K562 (cell line): ENCODE measurements at regions not wholly inside any gene's neighbourhood (a gene's known extent, or its start where the extent isn't known, plus 50 kb on each side); places are given as distances from the start of the nearest gene placed in this dataset.
"Not testable (repeated sequence)": the region's sequence is repeated elsewhere in the genome, so short reads cannot be mapped to it uniquely, and the experiment has no call there.

Experiments
- ATAC-seq: fragments of 200-7000 bp; cut with Tn5 transposase; 3 replicates; pipeline ENCODE4 v1.9.1; 2020; ENCODE audit warnings: moderate library complexity
- BruUV-seq: library from RNA; stranded (reverse); fragments of 400-500 nt; replicated peaks from 2 replicates; lab custom pipeline; 2021; lab: Mats Ljungman, UMichigan
- CTCF ChIA-PET: fragments of 300-600 bp; formaldehyde crosslinking; extraction: SDS; loops from one replicate; lab custom pipeline; 2021; ENCODE audit warnings: low intra/inter-chr PET ratio; lab: Yijun Ruan, JAX
- POLR2A ChIA-PET: fragments of 300-600, 350-650 bp; sonication (Branson Sonifier 250); formaldehyde crosslinking; extraction: SDS; loops from one replicate; lab custom pipeline; 2021; ENCODE audit warnings: antibody characterized with exemption, inconsistent platforms; lab: Yijun Ruan, JAX
- DNase-seq, 4 experiments: peaks; one replicate each; pipeline versions ENCODE4 v3.0.0 to v3.0.0-alpha.2; 2011 to 2018; ENCODE audit warnings: low spot score in 3 of 4, mixed read lengths in 3 of 4; ENCODE audit errors: extremely low read depth in 1 of 4
- FAIRE-seq: peaks from 2 replicates; lab custom pipeline; 2011; peaks lifted over from hg19 to GRCh38; lab: Jason Lieb, UNC
- H2AFZ ChIP-seq: 2 replicates; pipeline ENCODE4 v1.6.0; 2011; ENCODE audit warnings: low read depth, low read length, control low read depth, inconsistent platforms
- H3K27ac ChIP-seq: fragments of 200-600 bp; 3 replicates; pipeline ENCODE4 v1.8.0; 2011; ENCODE audit warnings: low read depth, mild to moderate bottlenecking, control low read depth, inconsistent platforms, low read length, moderate library complexity, mixed read lengths; ENCODE audit errors: extremely low read depth
- H3K27me3 ChIP-seq, 2 experiments: fragments of 300-600 bp in 1 of 2; 2 replicates in 1 of 2; 3 replicates in 1 of 2; pipeline versions ENCODE4 v1.6.0 to v1.8.0; 2011; ENCODE audit warnings: inconsistent platforms in 2 of 2, low read length in 2 of 2, mild to moderate bottlenecking in 1 of 2, mixed read lengths in 1 of 2, moderate library complexity in 1 of 2; ENCODE audit not compliant: control insufficient read depth in 2 of 2, insufficient read depth in 2 of 2
- H3K36me3 ChIP-seq: fragments of 300-600 bp; 3 replicates; pipeline ENCODE4 v1.8.0; 2011; ENCODE audit warnings: mild to moderate bottlenecking, low read length, inconsistent platforms; ENCODE audit not compliant: control insufficient read depth, insufficient read depth
- H3K4me1 ChIP-seq, 2 experiments: fragments of 200-600 bp in 1 of 2; replicated peaks in 1 of 2; 2 replicates in 1 of 2; 3 replicates in 1 of 2; pipeline versions ENCODE4 v1.5.1 to v1.8.0; 2011; ENCODE audit warnings: inconsistent platforms in 2 of 2, low read length in 2 of 2, mild to moderate bottlenecking in 1 of 2, mixed read lengths in 1 of 2, moderate library complexity in 1 of 2; ENCODE audit not compliant: control insufficient read depth in 2 of 2, insufficient read depth in 2 of 2
- H3K4me2 ChIP-seq: 2 replicates; pipeline ENCODE4 v1.6.1; 2011; ENCODE audit warnings: low read length, control low read depth, inconsistent platforms, mixed read lengths; ENCODE audit not compliant: insufficient read depth
- H3K4me3 ChIP-seq: fragments of 200-600 bp; sonication (generic), shearing (Covaris generic); 2 replicates; pipeline ENCODE4 v1.5.1; 2016; ENCODE audit warnings: control low read depth, inconsistent platforms
- H3K79me2 ChIP-seq: fragments of 200-600 bp; 3 replicates; pipeline ENCODE4 v1.8.0; 2011; ENCODE audit warnings: low read length, inconsistent platforms; ENCODE audit not compliant: control insufficient read depth, insufficient read depth
- H3K9ac ChIP-seq, 2 experiments: 2 replicates each; pipeline versions ENCODE4 v1.6.0 to v1.6.1; 2011; ENCODE audit warnings: low read depth in 2 of 2, low read length in 2 of 2, control low read depth in 1 of 2, inconsistent platforms in 1 of 2, mild to moderate bottlenecking in 1 of 2, mixed read lengths in 1 of 2; ENCODE audit not compliant: insufficient read depth in 1 of 2
- H3K9me1 ChIP-seq: one replicate; pipeline ENCODE4 v1.6.0; 2011; ENCODE audit warnings: inconsistent platforms, mild to moderate bottlenecking, low read length, moderate library complexity; ENCODE audit not compliant: control insufficient read depth, insufficient read depth
- H3K9me3 ChIP-seq: replicated peaks from 2 replicates; pipeline ENCODE4 v1.5.1; 2011; ENCODE audit warnings: low read depth, low read length, inconsistent platforms; ENCODE audit not compliant: control insufficient read depth, insufficient read depth
- H4K20me1 ChIP-seq: replicated peaks from 2 replicates; pipeline ENCODE4 v1.6.1; 2011; ENCODE audit warnings: low read length, inconsistent platforms, mixed read lengths; ENCODE audit not compliant: control insufficient read depth, insufficient read depth
- AFF1 ChIP-seq, 2 experiments: fragments of 450-650 bp; IDR thresholded peaks; 2 replicates each; pipeline ENCODE4 v1.6.1; 2018; ENCODE audit warnings: mild to moderate bottlenecking in 2 of 2, low read depth in 1 of 2; ENCODE audit not compliant: partially characterized antibody in 2 of 2
- C11orf30 ChIP-seq: fragments of 450-650 bp; IDR thresholded peaks from 2 replicates; pipeline ENCODE4 v1.6.1; 2016; ENCODE audit warnings: low read depth, mild to moderate bottlenecking
- FOXK1 ChIP-seq: sonication (generic); formaldehyde crosslinking; IDR thresholded peaks from 2 replicates; pipeline ENCODE4 v1.8.0; 2022; ENCODE audit warnings: missing genetic modification reagents, mild to moderate bottlenecking, borderline replicate concordance
- NONO ChIP-seq, 2 experiments: fragments of 200-400 bp in 1 of 2; fragments of 450-650 bp in 1 of 2; formaldehyde crosslinking in 1 of 2; IDR thresholded peaks; 2 replicates each; pipeline ENCODE4 v1.6.1; 2017; ENCODE audit warnings: low read depth in 2 of 2, mild to moderate bottlenecking in 2 of 2, moderate library complexity in 2 of 2, low read length in 1 of 2
- ZNF444 ChIP-seq: fragments of 250-450 bp; sonication (Bioruptor Pico); IDR thresholded peaks from 2 replicates; pipeline ENCODE4 v1.4.0; 2020; ENCODE audit warnings: mild to moderate bottlenecking, moderate library complexity
- WGBS: fragments of 100-300 bp; shearing (Covaris generic); methylation state at CpG from one replicate; pipeline ENCODE4 v1.1.6; 2016; ENCODE audit warnings: low coverage, mixed read lengths; ENCODE audit not compliant: insufficient coverage; ENCODE audit errors: missing lambda C conversion rate; 5-methylcytosine and 5-hydroxymethylcytosine counted together
- in situ Hi-C: fragments of 300-500 bp; cut with MboI; formaldehyde crosslinking; loops from 4 replicates; pipeline ENCODE4 v1.15.0; 2018; ENCODE audit warnings: inconsistent platforms, mixed read lengths
- intact Hi-C: fragments of 100-400 bp; cut with micrococcal nuclease; formaldehyde crosslinking; loops from 2 replicates; pipeline ENCODE4 v1.14.2; 2022

DNA sequence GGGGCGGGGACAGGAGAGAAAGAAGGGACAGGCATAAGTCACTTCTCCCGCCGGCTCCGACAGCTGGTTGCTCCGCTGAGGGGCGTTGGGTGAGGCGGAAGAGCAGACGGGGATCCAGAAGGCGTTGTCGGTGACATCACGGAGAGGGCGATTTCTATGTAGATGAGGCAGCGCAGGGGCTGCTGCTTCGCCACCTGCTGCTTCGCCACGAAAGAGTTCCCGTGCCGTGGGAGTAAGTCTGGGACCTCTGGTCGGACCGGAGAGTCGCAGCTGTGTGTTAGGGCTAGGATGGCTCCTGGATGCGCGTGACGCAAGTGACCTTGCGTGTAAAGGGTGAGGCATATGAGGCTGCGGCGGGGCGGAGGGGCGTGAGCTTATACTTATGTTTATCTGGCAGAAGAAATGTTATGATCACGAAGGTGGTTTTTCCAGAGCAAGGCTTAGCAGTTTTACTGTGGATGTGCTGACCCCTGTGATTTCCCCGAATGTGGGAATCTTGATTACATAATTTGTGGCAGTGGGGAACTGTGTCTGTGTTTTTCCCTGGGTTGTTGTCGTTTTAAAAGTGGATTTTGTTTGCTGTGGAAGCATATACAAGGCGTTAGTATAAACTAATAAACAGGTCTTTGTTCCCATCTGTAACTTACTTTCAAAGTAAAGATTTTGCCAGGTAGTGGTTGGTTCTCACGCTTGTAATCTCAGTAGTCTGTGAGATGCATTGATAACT is 52.8 kb downstream of the PPIAL4A start (continued):
- TF ChIP-seq AFF1 (IDR thresholded peaks at IDR 0.05; ENCODE audit: low read depth in 1 of 2, partially characterized antibody in 2 of 2) (peak; percentile 82 to 84), C11orf30 (peak; percentile 52; the same call in 1 of the 2 replicates), ZNF444 (CRISPR knock-in tag) (peak; percentile 83), FOXK1 (CRISPR knock-in tag) (peak; percentile 86; the same call in 1 of the 2 replicates)

GRCh38 chr1:120942945-120943319 is 53.4 kb downstream of the PPIAL4A start:
- no CpG with 5 or more reads among the region's 9 CpGs for WGBS
- ATAC-seq, H3K4me1 ChIP-seq, BruUV-seq, H3K79me2 ChIP-seq, DNase-seq, H3K9ac ChIP-seq, H3K4me3 ChIP-seq, H3K4me2 ChIP-seq, in situ Hi-C loops, CTCF ChIA-PET, H3K27me3 ChIP-seq, H3K36me3 ChIP-seq, H2AFZ ChIP-seq, intact Hi-C loops, FAIRE-seq, H3K27ac ChIP-seq, POLR2A ChIA-PET, H3K9me1 ChIP-seq, H4K20me1 ChIP-seq, H3K9me3 ChIP-seq: not testable (repeated sequence)
- peak in 1 of 2 experiments; percentile 38; a peak in 1 of 4 replicates for TF ChIP-seq NONO (IDR thresholded peaks at IDR 0.05; ENCODE audit: low read depth in 2 of 2, low read length in 1 of 2)

GRCh38 chr1:120944691-120945090 is 55.1 kb downstream of the PPIAL4A start:
- H3K36me3 ChIP-seq, H3K4me3 ChIP-seq, H3K9ac ChIP-seq, H3K79me2 ChIP-seq, CTCF ChIA-PET, H3K9me1 ChIP-seq, H3K9me3 ChIP-seq, ATAC-seq, POLR2A ChIA-PET, H3K4me1 ChIP-seq, H3K27ac ChIP-seq, H3K27me3 ChIP-seq, intact Hi-C loops, BruUV-seq, H2AFZ ChIP-seq, H4K20me1 ChIP-seq, FAIRE-seq, DNase-seq, in situ Hi-C loops, H3K4me2 ChIP-seq: not testable (repeated sequence)
- WGBS, result 84% methylated on average over 6 of the region's 20 CpGs
